Neuron (in vitro differentiated cells): ENCODE measurements at regions not wholly inside any gene's neighbourhood (a gene's known extent, or its start where the extent isn't known, plus 50 kb on each side); places are given as distances from the start of the nearest gene placed in this dataset.
"Not testable (repeated sequence)": the region's sequence is repeated elsewhere in the genome, so short reads cannot be mapped to it uniquely, and the experiment has no call there.

Experiments
- H2AFZ ChIP-seq: one replicate; pipeline ENCODE4 v1.6.1; 2013; ENCODE audit warnings: low read depth, mild to moderate bottlenecking, inconsistent platforms, low read length, moderate library complexity
- H3K27me3 ChIP-seq: one replicate; pipeline ENCODE4 v1.6.1; 2013; ENCODE audit warnings: low read length; ENCODE audit not compliant: insufficient read depth
- H3K36me3 ChIP-seq: one replicate; pipeline ENCODE4 v1.6.1; 2013; ENCODE audit warnings: low read length; ENCODE audit not compliant: insufficient read depth
- H3K4me1 ChIP-seq: one replicate; pipeline ENCODE4 v1.6.1; 2013; ENCODE audit warnings: low read length; ENCODE audit not compliant: insufficient read depth
- H3K4me3 ChIP-seq: 2 replicates; pipeline ENCODE4 v1.5.1; 2013; ENCODE audit warnings: mild to moderate bottlenecking, low read length, moderate library complexity
- H3K9me3 ChIP-seq: one replicate; pipeline ENCODE4 v1.6.1; 2013; ENCODE audit warnings: low read length

DNA sequence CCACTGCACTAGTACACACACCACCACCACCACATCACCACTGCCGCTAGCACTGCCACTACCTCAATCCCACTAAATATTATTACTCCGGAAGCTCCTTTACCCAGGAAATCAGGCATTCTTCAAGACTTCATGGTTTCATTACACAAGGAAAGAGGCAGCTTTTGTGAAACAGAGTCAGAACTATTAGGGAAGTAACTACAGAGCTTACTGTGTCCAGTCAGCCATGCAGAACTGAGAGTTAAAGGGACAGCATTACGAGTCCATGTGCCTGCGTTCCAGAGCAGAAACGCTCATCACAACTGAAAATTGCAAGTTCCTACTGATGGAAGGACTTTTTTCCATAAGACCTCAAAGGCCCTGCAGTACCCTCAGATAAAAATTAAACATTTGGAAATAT, 103.2 kb upstream of the FRG1 start:
- H3K36me3 ChIP-seq, result no peaks in the 10 kb centered on the region
- H2AFZ ChIP-seq, result no peak overlapping the region
- peaks cover 3% of the 10 kb centered on the region for H3K27me3 ChIP-seq
- no peaks in the 10 kb centered on the region for H3K9me3 ChIP-seq
- H3K4me3 ChIP-seq, result no peak overlapping the region
- H3K4me1 ChIP-seq, result no peaks in the 10 kb centered on the region

DNA sequence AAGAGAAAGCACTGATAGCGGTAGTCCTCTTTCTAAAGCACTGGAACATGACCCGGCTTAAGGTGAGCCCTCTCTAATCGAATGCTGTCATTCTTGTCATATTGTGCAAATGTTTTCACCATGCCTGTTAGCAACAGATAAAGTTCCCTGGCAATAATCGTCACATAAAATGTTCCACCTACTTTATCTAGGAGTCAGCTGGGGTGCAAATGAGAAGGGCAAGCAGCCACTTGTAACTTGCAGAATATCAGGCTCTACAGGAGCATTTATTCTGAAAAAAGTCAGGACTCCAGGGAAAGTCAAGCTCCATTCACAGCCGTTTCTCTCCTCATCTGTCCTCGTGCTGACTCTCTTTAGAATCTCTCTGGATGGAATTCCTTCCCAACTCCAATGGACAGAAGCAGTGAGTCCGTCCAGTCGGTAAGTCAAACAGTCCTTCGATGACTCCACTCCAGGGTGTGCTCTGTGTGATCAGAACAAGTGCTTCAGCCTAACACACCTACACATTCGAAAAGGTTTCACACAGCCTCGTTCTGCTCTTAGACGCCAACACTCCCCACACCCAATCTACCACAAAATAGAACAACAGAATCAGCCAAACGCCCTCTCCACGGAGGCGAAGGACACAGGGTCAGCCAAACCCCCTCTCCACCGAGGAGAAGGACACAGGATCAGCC, 101.7 kb upstream of the FRG1 start:
- no peak overlapping the region for H3K4me3 ChIP-seq
- no peaks in the 10 kb centered on the region for H3K4me1 ChIP-seq
- H3K27me3 ChIP-seq, result peaks cover 3% of the 10 kb centered on the region
- H3K9me3 ChIP-seq, result no peaks in the 10 kb centered on the region
- H2AFZ ChIP-seq, result no peak overlapping the region
- H3K36me3 ChIP-seq, result no peaks in the 10 kb centered on the region

DNA sequence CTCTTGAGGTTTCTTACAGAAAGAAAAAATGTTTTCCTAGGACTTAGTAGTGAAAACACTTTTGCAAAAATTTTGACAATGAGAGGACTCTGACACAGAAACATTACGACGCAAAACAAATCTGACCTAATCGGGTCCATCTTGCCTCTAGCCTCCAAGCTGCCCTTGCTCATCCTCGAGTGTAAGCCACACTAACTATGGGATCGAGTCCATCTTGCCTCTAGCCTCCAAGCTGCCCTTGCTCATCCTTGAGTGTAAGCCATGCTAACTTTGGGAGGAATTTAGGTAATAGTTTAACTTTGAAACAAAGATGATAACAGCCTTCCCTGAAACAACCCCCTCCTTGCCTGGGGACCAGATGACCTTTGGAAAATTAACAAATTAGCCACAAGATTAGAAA, 100.3 kb upstream of the FRG1 start:
- no peaks in the 10 kb centered on the region for H3K36me3 ChIP-seq
- no peaks in the 10 kb centered on the region for H3K9me3 ChIP-seq
- H3K4me1 ChIP-seq, result no peaks in the 10 kb centered on the region
- H3K4me3 ChIP-seq, result no peak overlapping the region
- no peak overlapping the region for H2AFZ ChIP-seq
- peaks cover 3% of the 10 kb centered on the region for H3K27me3 ChIP-seq

DNA sequence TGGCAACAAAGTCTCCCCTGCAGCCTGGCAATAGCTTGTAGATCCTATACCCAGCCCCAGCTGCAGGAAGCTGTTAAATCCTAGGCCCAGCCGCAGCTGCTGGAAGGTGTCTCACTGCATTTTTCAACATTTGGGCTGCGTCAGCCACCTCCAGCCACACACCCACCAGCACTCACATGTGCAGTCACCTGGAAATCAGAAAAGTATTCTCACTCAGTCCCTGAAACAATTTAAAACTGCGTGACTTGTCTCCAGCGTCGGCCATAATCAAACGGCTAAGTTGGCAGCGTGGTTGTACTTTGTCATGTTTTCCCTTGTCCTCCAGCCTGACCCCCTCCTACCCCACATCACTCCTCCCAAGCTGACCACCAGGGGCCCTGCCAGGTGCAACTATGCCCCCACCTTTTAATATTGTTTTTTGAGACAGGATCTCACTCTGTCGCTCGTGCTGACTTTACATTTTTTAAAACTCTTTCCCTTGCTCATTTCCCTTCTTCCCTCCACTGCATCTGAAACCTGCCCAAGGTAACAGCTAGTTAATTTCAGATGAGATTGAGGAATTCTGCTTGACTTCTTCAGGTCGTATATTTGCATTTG, 97.2 kb upstream of the FRG1 start:
- no peak overlapping the region for H2AFZ ChIP-seq
- H3K4me1 ChIP-seq, result no peaks in the 10 kb centered on the region

GRCh38 chr4:189845145-189845846, 95.4 kb upstream of the FRG1 start:
- H2AFZ ChIP-seq, result no peak overlapping the region

More for the DNA sequence above, 97.2 kb upstream of the FRG1 start:
- Histone ChIP-seq H3K36me3 (no peaks in the 10 kb centered on the region), H3K4me3 (no peak overlapping the region), H3K27me3 (peaks cover 3% of the 10 kb centered on the region), H3K9me3 (no peaks in the 10 kb centered on the region)

GRCh38 chr4:189846094-189846493, 94.6 kb upstream of the FRG1 start:
- not testable (repeated sequence) for H2AFZ ChIP-seq, H3K4me1 ChIP-seq, H3K9me3 ChIP-seq, H3K27me3 ChIP-seq, H3K36me3 ChIP-seq, H3K4me3 ChIP-seq

More at GRCh38 chr4:189845145-189845846, 95.4 kb upstream of the FRG1 start:
- Histone ChIP-seq H3K36me3 (no peaks in the 10 kb centered on the region), H3K9me3 (no peaks in the 10 kb centered on the region), H3K4me1 (no peaks in the 10 kb centered on the region), H3K27me3 (no peaks in the 10 kb centered on the region), H3K4me3 (no peak overlapping the region)

DNA sequence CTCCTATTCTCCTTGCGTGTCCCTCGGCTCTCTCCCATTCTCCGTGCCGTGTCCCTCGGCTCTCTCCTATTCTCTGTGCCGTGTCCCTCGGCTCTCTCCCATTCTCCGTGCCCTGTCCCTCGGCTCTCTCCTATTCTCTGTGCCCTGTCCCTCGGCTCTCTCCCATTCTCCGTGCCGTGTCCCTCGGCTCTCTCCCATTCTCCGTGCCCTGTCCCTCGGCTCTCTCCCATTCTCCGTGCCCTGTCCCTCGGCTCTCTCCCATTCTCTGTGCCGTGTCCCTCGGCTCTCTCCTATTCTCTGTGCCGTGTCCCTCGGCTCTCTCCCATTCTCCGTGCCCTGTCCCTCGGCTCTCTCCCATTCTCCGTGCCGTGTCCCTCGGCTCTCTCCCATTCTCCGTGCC, 94.1 kb upstream of the FRG1 start:
- H3K9me3 ChIP-seq, H3K36me3 ChIP-seq, H3K27me3 ChIP-seq, H3K4me3 ChIP-seq, H2AFZ ChIP-seq, H3K4me1 ChIP-seq: not testable (repeated sequence)

GRCh38 chr4:189848672-189849071, 92.0 kb upstream of the FRG1 start:
- H3K36me3 ChIP-seq, H3K27me3 ChIP-seq, H3K9me3 ChIP-seq, H3K4me3 ChIP-seq, H3K4me1 ChIP-seq, H2AFZ ChIP-seq: not testable (repeated sequence)

DNA sequence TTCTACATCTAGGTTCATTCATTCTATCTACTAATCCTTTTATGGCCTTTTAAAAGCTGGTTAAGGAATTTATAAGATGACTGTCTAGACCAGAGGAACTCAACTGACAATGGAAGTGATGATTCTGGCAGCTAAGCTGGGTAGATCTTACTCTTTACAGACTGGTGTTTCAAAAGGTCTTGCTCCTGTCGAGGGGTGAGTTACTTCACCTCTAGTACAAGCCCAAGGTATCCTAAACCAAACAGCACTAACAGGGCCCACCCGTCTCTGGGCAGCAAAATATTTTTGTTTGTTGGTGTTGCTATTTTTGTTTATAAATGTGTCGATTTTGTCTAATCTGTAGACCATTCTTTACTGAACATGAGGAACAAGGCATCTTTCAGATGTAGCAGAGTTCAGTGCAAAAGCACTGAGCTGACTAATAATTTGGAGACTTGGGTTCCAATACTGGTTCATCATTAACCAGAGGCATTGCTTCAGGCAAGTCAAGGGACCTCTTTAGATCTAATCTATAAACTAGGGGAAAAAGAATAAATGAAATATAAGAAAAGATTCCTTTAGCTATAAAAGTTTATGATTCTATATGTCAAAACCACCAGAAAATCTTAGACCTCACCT, 90.3 kb upstream of the FRG1 start:
- no peak overlapping the region for H2AFZ ChIP-seq
- H3K27me3 ChIP-seq, result no peaks in the 10 kb centered on the region
- H3K4me3 ChIP-seq, result no peak overlapping the region
- no peaks in the 10 kb centered on the region for H3K36me3 ChIP-seq
- no peaks in the 10 kb centered on the region for H3K9me3 ChIP-seq
- H3K4me1 ChIP-seq, result no peaks in the 10 kb centered on the region

GRCh38 chr4:189858435-189858834, 82.2 kb upstream of the FRG1 start:
- Histone ChIP-seq H3K27me3 (no peaks in the 10 kb centered on the region), H3K4me1 (no peaks in the 10 kb centered on the region), H3K4me3 (no peak overlapping the region), H3K9me3 (no peaks in the 10 kb centered on the region), H2AFZ (no peak overlapping the region), H3K36me3 (no peaks in the 10 kb centered on the region)

GRCh38 chr4:189861101-189861500, 79.6 kb upstream of the FRG1 start:
- Histone ChIP-seq H3K4me3 (no peak overlapping the region), H2AFZ (no peak overlapping the region), H3K27me3 (no peaks in the 10 kb centered on the region), H3K4me1 (no peaks in the 10 kb centered on the region), H3K36me3 (no peaks in the 10 kb centered on the region), H3K9me3 (no peaks in the 10 kb centered on the region)

DNA sequence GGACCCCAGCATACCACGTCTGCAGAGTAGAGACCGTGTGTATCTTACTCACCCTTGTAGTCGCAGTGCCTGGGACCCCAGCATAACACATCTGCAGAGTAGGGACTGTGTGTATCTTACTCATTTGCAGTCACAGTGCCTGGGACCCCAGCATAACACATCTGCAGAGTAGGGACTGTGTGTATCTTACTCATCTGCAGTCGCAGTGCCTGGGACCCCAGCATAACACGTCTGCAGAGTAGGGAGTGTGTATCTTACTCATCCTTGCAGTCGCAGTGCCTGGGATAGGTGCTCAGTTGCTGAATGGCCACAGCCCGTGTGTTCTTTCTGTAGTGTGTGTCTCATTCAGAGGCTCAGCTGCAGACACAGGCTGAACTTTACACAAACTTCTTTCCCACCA, 71.4 kb upstream of the FRG1 start:
- Histone ChIP-seq H3K36me3 (no peaks in the 10 kb centered on the region), H3K4me3 (no peak overlapping the region), H3K9me3 (no peaks in the 10 kb centered on the region), H3K4me1 (no peaks in the 10 kb centered on the region), H2AFZ (no peak overlapping the region), H3K27me3 (no peaks in the 10 kb centered on the region)

DNA sequence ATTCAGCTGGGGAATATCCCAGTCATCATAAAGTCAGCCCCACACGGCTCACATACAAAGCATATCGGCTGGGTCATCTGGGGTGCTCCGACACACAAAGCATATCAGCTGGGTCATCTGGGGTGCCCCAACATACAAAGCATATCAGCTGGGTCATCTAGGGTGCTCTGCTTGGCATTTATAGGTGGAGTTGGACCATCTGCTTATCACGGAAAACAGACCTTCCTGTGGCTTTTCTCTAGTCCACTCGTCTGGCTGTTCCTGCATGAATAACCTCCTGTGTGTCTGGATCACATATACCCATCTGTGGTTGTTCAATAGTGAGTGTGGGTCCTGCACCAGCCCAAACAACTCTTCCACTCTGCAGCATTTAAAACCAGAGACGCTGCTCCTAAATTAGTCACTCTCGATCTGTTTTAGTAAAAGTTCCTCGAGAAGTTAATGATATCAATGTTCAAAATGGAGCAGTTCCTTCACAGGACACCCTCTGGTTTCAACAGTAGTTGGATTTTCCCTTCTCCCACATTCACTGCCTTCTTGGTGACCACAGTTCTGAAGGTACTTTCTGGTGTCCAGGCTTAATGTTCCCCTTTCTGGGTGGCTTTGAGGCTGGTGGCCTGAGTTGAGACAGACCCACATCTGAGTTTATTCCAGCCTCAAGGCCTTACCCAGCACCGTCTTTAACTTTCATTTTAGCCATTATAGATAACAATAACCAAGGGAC, 70.0 kb upstream of the FRG1 start:
- H3K27me3 ChIP-seq, result no peaks in the 10 kb centered on the region
- no peaks in the 10 kb centered on the region for H3K36me3 ChIP-seq
- H3K4me3 ChIP-seq, result no peak overlapping the region
- H3K9me3 ChIP-seq, result no peaks in the 10 kb centered on the region
- no peak overlapping the region for H2AFZ ChIP-seq
- no peaks in the 10 kb centered on the region for H3K4me1 ChIP-seq
